ENCODE measurements at regions not wholly inside any gene's neighbourhood (a gene's known extent, or its start where the extent isn't known, plus 50 kb on each side); places are given as distances from the start of the nearest gene placed in this dataset.

DNA sequence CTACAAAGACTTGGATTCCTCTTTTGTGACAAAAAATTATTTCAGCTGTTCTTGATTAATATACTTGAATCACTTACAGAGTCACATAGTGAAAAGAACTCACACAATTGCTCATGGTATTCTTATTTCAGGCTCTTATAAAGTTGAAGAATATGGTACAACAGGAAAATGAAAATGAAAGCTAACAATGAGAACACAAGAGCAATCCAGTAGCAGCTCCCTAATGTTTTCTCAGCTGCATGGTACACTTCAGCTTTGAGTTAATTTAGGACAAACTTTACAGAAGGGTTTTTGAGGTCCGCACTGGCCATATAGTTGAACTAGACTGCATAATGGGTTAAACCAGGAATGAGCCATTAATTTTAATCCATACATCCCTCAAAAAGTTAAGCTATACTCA is 1261.8 kb downstream of the SLITRK5 start:
- no peak for DNase-seq (ENCODE audit: low read depth in 4 of 4, low spot score in 2 of 4)

DNA sequence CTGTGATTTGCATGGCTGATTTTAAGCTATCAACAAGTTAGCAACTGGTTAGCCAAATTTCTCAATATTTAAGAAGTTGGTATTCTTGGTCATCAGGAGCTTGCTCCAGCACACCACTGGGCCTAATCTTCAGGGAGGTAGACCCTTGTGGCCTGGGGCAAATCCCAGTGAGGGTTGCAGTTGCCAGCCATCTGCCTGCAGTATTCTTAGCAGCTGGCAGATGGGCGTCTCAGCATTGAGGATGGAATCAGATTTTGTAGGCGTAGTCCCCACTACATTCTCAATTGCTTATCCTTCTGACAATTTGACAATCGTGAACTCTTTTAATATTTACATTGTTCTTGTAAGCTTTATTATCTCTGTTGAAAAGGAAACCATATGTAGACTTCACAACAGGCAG is 1266.2 kb downstream of the SLITRK5 start:
- DNase-seq (ENCODE audit: low read depth in 4 of 4, low spot score in 2 of 4): no peak

DNA sequence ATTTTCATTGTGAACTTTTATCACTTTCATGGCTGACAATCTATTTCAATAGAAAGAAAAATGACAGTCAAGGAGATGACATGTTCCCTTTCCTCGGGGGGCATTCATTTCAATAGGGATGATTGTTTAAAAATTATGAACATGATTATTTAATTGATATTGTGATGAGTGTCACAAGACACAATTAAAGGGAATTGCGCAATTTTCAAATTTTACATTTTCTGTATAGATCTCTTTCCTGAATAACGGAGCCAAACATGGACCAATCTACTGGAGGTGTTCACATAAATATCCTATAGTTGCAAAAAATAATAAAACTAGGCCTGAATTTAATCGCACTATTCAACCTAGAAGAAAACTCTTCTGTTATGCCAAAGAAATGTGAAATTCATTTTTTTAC is 1274.6 kb downstream of the SLITRK5 start:
- no peak for DNase-seq (ENCODE audit: low read depth in 4 of 4, low spot score in 2 of 4)

DNA sequence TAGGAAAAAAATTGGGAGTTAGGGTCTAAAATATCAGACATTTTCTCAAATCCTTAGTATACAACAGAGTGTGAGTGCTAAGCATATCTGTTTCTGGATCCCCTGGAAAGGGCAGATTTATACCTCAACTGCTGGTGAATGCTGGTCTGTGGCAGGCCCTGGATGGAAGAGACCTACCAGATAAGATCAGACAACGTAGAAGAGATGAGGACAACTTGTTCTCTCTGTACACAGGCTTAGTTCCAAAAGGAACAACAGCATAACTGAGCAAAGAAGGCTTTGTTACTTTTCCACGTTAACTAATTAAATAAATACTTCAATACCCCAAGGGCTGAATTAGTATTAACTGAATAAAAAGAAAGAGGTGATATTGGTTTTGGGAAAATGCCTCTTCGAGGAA is 1277.3 kb downstream of the SLITRK5 start:
- no peak for DNase-seq (ENCODE audit: low read depth in 4 of 4, low spot score in 2 of 4)

DNA sequence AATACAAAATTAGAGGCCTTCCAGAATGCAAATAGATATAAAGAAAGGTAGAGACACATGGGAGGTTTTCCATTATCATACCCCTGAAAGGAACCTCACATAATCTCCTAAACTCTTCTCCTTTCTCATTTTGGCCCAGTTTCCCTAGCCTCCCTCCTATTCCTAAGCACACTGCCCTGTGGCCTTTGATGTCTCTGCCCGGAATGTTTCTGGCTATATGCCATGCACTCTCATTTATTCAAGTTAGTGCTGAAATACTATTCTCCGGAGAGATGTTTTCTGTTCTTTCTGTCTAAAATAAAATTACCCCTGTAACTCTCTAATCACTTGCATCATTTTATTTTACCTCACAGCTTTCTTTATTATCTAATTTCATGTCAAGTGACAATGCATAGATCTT is 1287.7 kb downstream of the SLITRK5 start:
- DNase-seq (ENCODE audit: low read depth in 4 of 4, low spot score in 2 of 4): peak in 1 of 4 donors; percentile 0

DNA sequence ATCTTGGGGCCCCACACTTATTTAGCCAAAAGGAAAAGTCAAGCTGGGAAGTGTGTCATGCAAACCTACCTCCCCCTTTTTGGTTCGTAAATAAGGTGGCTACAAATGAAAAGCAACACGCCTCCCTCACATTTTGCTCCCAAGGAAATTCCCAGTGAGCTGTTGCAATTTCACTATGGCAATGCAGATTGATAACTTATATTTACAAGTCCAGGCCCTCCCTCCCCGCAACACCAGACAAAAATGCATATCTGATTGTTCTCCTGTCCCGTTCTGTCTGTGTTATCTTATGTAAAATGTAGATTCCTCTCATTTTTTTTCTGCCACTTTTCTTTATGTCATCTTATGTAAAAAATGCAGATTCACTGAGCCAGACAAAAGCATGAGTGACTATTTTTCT is 1305.3 kb downstream of the SLITRK5 start:
- no peak for DNase-seq (ENCODE audit: low read depth in 4 of 4, low spot score in 2 of 4)

DNA sequence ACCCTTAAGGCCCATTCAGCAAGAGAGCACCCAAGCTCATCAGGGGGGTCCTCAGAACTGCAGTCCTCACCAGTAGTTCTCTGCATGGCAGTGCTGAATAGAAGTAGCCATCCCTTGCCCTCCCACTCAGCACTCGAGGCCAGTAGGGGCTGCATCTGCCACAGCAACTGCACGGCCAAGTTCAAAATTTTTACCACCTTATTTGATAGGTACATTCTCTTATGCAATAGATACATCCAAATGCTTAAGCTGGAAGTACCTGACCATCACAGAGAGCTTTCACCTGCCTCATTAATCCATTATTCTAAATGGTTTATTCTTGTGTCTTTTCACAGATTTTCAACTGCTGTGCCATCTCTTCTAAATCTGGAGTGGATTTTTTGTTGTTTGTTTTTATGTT is 1307.4 kb downstream of the SLITRK5 start:
- no peak for DNase-seq (ENCODE audit: low read depth in 4 of 4, low spot score in 2 of 4)

DNA sequence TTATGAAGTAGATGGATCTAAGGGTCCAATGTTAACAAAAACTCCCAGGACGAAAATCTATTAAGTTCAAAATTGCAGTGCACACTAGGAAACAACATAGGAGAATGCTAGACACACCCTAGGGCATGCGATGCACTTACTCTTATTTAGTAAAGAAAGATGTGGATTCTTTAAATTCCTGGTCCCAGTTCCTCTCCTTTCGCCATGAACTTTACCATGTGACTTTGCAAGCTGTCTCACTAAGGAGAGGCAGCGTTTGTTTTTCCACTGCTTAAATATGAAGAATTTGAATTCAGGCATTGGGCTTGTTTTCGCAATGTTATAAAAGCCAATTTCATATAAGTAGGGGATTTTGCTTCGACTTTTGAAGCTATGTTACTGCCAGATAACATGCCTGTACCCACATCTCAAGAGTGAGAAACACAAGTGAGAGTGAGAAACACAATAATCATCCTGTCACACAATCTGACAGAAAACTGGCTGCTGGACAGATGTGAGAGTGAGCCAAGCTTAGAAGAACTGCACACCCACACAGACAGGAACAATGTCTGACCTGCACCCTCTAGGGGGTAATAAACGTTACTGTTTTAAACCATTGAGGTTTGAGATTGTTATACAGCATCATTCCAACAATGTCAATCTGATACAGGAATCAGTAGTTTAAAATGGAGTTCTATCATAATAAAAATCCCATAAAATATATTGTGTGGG is 1308.4 kb downstream of the SLITRK5 start:
- no peak for DNase-seq (ENCODE audit: low read depth in 4 of 4, low spot score in 2 of 4)

DNA sequence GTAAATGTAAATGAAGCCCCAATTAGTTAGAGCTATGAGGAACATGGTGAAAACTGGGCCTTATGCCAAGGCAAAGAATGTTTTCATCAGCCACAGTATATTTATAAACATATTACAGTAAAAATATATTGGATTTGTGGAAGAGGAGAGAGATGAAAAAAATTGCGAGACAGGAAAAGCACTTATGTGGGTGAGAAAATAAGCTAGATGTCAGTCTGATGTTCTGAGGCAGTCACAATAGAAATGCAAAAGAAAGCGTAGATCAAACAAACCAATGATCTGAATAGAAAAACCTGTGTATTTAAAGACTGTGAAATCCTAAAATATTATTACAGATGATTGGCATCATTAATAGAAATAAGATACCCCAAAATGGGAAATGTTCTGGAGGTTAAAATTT is 1332.5 kb downstream of the SLITRK5 start:
- no peak for DNase-seq (ENCODE audit: low read depth in 4 of 4, low spot score in 2 of 4)

DNA sequence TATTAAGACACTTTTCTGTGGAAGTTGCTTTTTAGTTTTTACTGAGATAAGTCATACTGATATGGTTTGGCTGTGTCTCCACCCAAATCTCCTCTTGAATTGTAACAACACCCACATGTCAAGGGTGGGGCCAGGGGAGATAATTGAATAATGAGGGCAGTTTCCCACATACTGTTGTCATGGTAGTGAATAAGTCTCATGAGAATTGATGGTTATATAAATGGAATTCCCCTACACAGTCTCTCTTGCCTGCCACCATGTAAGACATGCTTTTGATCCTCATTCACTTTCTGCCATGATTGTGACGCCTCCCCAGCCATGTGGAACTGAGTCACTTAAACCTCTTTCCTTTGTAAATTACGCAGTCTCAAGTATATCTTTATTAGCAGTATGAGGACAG is 1340.4 kb downstream of the SLITRK5 start:
- DNase-seq (ENCODE audit: low read depth in 4 of 4, low spot score in 2 of 4): no peak

DNA sequence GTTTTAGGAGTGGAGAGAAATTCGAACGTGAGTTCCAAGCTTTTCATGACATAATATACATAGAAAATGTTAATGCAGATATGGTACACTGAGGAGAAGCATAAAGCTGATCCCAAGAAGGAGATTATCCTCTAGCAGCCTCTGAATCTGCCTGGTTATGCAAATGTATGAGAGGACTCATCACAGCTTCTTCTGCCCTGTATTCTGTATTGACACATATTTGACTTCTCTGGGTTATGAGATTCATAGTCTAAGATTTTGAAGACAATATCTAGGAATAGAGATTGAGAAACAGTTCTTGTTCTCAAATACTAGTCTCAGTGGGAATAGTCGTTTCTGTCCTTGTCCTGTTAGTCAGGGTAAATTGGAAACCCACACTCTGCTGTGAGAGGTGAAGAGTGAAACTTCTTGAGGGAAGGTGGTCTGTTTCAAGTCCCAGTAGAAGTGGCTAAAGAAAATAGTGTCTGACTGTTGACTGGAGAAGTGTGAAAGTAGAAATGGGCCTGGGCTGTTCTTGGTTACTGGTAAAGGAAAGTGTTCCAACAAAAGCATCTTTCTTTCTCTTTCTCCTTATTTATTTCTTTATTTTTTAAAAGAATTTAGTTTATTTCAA is 1356.6 kb downstream of the SLITRK5 start:
- DNase-seq (ENCODE audit: low read depth in 4 of 4, low spot score in 2 of 4): no peak

DNA sequence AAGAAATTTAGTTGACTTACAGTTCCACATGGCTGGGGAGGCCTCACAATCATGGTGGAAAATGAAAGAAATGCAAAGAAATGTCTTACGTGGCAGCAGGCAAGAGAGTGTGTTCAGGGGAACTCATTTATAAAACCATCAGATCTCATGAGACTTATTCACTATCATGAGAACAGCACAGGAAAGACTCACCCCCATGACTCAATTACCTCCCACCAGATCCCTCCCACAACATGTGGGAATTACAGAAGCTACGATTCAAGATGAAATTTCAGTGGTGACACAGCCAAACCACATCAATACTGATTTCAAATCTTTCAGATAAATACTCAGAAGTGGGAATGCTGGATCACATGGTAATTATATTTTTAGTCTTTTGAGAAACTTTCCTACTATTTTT is 1357.9 kb downstream of the SLITRK5 start:
- DNase-seq (ENCODE audit: low read depth in 4 of 4, low spot score in 2 of 4): no peak

DNA sequence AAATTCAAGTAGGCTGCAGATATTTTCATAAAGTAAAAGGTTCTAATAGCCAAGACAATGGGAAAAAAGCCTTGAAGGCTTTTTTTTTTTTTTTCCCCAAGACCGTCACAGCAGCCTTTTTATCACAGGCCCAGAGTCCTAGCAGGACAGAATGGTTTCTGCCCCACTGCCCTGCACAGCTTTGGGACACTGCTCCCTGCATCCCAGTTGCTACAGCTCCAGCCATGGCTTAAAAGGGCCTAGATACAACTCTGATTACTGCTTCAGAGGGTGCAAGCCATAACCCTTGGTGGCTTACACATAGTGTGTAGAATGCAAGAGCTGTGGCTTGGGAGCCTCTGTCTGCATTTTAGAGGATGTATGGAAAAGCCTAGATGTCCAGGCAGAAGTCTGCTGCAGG is 1362.8 kb downstream of the SLITRK5 start:
- no peak for DNase-seq (ENCODE audit: low read depth in 4 of 4, low spot score in 2 of 4)

DNA sequence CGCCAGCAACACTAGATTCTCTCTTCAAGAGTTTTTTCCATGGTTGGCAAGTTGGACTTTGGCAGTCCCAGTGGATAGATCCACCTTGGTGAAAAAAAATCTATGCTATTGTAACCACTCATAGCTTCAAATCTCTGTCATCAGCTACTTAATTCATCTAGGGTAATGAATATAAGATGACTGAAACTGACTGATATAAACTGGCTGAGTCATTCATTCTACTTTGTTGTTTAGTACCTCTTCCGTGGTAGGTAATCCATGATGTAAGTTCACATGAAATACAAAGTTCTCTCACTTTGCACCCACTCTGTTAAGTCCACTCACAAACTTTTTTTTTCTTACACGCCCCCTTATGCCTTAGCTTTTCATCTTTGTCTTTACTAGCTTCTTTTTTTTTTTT is 1381.5 kb downstream of the SLITRK5 start:
- no peak for DNase-seq (ENCODE audit: low read depth in 4 of 4, low spot score in 2 of 4)

DNA sequence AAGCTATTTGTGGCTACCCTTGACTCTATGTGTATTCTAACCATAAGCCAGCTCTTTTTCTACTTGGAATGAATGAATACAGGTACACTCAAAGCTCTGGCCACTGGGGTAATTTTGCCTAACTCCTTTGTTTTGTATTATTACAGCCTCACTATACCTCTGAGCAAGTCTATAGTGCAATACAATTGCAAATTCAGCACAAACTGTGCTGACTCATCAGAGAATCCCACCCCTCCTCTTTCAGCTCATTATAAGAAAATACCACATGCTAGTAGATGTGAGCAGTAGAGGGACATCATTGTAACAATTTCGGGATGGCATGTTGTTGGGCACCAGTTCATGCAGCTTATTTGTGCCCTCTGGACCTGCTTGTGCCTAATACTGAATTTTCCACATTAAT is 1382.2 kb downstream of the SLITRK5 start:
- DNase-seq (ENCODE audit: low read depth in 4 of 4, low spot score in 2 of 4): no peak

DNA sequence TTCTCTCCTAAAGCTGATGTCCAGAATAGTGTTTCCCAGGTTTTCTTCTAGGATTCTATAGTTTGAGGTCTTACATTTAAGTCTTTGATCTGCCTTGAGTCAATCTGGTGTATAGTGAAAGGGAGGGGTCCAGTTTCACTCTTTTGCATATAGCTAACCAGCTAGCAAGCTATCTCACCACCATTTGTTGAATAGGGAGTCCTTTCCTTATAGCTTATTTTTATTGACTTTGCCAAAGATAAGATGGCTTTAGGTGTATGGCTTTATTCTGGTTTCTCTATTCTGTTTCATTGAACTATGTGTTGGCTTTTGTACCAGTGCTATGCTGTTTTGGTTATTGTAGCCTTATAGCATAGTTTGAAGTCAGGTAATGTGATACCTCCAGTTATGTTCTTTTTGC is 1386.1 kb downstream of the SLITRK5 start:
- no peak for DNase-seq (ENCODE audit: low read depth in 4 of 4, low spot score in 2 of 4)

DNA sequence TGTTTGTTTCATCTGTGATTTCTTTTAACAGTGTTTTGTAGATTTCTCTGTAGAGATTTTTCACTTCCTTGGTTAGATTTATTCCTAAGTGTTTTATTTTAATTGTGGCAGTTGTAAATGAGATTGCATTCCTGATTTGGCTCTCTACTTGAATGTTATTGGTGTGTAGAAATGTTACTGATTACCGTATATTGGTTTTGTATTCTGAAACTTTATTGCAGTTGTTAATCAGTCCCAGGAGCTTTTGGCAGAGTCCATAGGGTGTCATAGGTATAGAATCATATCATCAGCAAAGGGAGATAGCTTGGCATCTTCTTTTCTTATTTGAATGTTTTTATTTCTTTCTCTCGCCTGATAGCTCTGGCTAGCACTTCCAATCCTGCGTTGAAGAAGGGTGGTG is 1386.7 kb downstream of the SLITRK5 start:
- no peak for DNase-seq (ENCODE audit: low read depth in 4 of 4, low spot score in 2 of 4)

DNA sequence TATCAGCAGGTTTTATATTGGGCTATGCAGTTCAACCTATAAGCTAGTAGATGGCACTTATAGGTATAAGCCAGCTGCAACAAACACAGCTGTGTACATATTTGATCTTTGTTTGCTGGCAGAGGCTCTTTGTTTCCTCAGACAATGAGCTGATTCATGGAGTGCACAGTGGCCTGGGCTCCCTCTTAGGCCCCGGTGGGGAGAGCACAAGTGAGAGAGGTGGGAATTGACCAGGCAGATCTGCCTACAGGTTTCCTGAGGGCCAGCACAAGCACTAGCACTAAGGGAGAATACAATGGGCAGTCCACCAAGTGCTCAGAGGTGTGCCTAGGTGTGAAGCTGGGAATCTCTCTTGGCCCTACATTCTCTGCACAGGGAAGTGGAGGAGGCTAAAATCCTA is 1390.7 kb downstream of the SLITRK5 start:
- no peak for DNase-seq (ENCODE audit: low read depth in 4 of 4, low spot score in 2 of 4)

DNA sequence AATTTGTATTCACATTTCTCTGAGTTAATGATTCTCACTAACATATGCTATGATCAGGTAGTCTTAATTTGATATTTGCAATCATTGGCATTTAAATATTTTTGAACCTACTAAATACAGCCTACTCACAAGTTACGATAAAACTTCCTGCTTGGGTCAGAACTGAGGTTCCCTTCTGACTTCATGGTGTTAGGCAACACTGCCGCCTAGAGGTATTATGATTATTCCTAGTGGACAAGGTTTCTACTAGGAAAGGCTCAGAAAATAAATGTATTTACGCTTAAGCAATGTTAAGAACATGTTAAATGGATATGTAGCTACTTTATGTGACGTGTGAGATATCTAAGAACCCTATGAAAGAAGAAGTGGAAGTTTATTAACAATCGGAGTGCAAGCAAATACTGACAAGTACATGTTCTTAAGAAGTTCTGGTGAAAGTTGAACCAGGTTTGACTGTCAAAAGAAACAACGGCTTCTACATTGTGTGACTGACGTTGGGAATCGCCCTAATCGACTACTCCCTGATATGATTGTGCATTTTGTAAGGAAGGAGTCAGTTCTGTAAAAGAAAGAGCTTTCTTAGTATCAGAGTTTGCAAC is 1395.8 kb downstream of the SLITRK5 start:
- DNase-seq (ENCODE audit: low read depth in 4 of 4, low spot score in 2 of 4): peak in 2 of 4 donors; percentile 2 to 40

DNA sequence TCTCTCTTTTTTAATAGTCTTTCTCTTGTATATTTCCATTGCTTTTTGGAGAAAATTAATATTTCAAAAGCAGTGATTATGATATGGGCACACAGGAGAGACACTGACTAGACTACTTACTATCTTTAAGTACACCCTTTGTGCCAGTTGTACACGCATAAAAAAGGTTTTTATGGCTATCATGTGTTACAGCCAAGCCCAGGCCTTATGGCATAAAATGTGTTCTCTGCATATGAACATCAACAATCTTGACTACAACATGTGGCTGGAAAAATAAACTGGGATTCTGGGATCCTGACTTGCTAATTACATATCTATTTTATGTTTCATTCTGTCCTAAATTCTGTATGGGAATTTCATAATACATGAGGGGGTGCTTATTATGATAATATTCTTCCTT is 1401.8 kb downstream of the SLITRK5 start:
- no peak for DNase-seq (ENCODE audit: low read depth in 4 of 4, low spot score in 2 of 4)

DNA sequence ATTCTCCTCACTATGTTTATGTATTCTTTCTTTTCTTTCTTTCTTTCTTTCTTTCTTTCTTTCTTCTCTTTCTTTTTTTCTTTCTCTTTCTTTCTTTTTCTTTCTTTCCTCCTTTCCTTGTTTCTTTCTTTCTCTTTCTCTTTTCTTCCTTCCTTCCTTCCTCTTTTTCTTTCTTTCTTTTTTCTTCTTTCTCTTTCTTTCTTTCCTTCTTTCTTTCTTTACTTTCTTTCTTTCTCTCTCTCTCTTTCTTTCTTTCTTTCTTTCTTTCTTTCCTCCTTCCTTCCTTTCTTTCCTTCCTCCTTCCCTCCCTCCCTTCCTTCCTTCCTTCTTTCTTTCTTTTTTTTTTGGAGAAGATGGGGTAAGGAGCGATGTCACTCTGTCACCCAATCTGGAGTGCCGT is 1405.5 kb downstream of the SLITRK5 start:
- DNase-seq (ENCODE audit: low read depth in 4 of 4, low spot score in 2 of 4): no peak

DNA sequence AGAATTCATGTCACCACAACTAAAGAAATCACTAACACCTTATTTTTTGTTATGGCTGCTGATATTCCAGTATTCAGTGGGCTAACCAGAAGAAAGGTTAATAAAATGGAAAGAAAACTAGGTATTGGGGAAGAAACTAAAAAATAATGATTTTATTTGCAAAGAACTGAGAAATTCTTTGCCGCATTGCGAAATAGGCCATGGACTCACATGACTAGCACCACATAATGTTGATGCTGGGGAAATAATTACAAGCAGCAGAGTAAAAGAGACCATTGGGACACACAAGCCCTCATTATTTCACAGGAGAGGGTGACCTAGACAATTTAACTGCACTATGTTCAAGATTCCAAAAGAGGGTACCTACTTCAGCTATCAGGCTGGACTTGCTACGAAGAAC is 1411.5 kb downstream of the SLITRK5 start:
- no peak for DNase-seq (ENCODE audit: low read depth in 4 of 4, low spot score in 2 of 4)

Measured in left renal cortex interstitium (tissue), 4 donors.